Calu3 (cell line): ENCODE measurements at regions not wholly inside any gene's neighbourhood (a gene's known extent, or its start where the extent isn't known, plus 50 kb on each side); places are given as distances from the start of the nearest gene placed in this dataset. TPM values are rescaled to one million over a fixed set of nuclear protein-coding genes. Genes with fewer than 3 reads are reported as not detected.

ENCODE experiments used
- BruUV-seq: library from RNA; stranded (reverse); fragments of 400-500 nt; replicated peaks from 2 replicates; lab custom pipeline; 2021; lab: Mats Ljungman, UMichigan
- CTCF ChIA-PET: fragments of 300-600 bp; sonication (Branson Sonifier 250); formaldehyde crosslinking; loops from one replicate; lab custom pipeline; 2022; ENCODE audit warnings: antibody characterized with exemption; lab: Charles Lee
- DNase-seq: peaks from one replicate; pipeline ENCODE4 v3.0.0; 2022
- H3K27ac Mint-ChIP-seq: one replicate; pipeline ENCODE4 v1.8.0; 2022; ENCODE audit warnings: mixed read lengths; ENCODE audit not compliant: unreplicated experiment
- H3K27me3 Mint-ChIP-seq: one replicate; pipeline ENCODE4 v1.8.0; 2022; ENCODE audit warnings: mixed read lengths; ENCODE audit not compliant: unreplicated experiment
- H3K36me3 Mint-ChIP-seq: one replicate; pipeline ENCODE4 v1.8.0; 2022; ENCODE audit warnings: mild to moderate bottlenecking, moderate library complexity, mixed read lengths; ENCODE audit not compliant: insufficient read depth, unreplicated experiment
- H3K4me1 Mint-ChIP-seq: one replicate; pipeline ENCODE4 v1.8.0; 2022; ENCODE audit warnings: mild to moderate bottlenecking, low read depth, mixed read lengths; ENCODE audit not compliant: unreplicated experiment
- H3K4me3 Mint-ChIP-seq: one replicate; pipeline ENCODE4 v1.8.0; 2022; ENCODE audit warnings: mild to moderate bottlenecking, low read depth, moderate library complexity, mixed read lengths; ENCODE audit not compliant: unreplicated experiment
- H3K9me3 Mint-ChIP-seq: one replicate; pipeline ENCODE4 v1.8.0; 2022; ENCODE audit warnings: low read depth, mixed read lengths; ENCODE audit not compliant: unreplicated experiment
- intact Hi-C: fragments of 100-400 bp; cut with micrococcal nuclease; formaldehyde crosslinking; loops from one replicate; pipeline ENCODE4 v1.10.0; 2022; ENCODE audit not compliant: unreplicated experiment
- microRNA-seq: library from miRNA; unstranded; fragments of <30 nt; microRNA quantifications from one replicate; pipeline ENCODE4 v1.2.0, GENCODE V29; 2022
- TF ChIP-seq, protein P1 (sequence below): fragments of 200-600 bp; IDR thresholded peaks from one replicate; pipeline ENCODE4 v1.8.0; 2022; ENCODE audit warnings: antibody characterized with exemption; ENCODE audit not compliant: unreplicated experiment

DNA sequence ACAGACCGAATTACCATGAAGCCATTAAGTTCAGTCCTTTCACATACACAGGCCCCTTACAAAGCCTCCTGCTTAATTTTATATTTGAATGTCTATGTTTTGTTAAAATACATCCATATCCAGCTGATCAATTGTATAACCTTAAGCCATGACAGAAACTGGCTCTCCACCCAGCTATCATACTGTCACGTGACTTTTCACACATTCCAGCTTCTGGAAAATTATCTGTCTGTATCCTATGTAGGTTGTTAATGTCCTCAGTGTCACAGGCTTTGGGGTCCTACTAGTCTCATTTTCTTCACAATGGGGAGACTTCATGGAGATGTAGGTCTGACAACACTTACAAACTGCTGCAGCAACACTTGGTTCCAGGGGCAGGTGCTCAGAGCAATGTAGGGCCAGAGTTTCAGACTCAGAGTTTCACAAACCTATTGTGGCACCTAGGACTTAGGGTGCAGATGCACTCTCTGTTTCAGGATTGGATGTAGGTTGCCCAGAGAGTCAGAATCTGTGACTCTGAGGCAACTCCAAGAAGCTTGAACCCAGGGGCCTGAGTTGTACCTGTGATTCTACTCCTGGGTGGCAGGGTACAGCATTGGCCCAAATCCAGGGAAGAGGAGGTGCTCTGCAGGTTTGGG lies 69.6 kb upstream of the PCDH20 start:
- CTCF ChIA-PET, result no interaction called here
- H3K27ac Mint-ChIP-seq, result no peak overlapping the region
- BruUV-seq, result no TSS peak
- H3K36me3 Mint-ChIP-seq, result no peaks in the 10 kb centered on the region
- no peaks in the 10 kb centered on the region for H3K4me1 Mint-ChIP-seq
- TF ChIP-seq, protein P1, sequence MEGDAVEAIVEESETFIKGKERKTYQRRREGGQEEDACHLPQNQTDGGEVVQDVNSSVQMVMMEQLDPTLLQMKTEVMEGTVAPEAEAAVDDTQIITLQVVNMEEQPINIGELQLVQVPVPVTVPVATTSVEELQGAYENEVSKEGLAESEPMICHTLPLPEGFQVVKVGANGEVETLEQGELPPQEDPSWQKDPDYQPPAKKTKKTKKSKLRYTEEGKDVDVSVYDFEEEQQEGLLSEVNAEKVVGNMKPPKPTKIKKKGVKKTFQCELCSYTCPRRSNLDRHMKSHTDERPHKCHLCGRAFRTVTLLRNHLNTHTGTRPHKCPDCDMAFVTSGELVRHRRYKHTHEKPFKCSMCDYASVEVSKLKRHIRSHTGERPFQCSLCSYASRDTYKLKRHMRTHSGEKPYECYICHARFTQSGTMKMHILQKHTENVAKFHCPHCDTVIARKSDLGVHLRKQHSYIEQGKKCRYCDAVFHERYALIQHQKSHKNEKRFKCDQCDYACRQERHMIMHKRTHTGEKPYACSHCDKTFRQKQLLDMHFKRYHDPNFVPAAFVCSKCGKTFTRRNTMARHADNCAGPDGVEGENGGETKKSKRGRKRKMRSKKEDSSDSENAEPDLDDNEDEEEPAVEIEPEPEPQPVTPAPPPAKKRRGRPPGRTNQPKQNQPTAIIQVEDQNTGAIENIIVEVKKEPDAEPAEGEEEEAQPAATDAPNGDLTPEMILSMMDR, result no peak
- no peaks in the 10 kb centered on the region for H3K27me3 Mint-ChIP-seq
- no peak overlapping the region for H3K4me3 Mint-ChIP-seq
- DNase-seq, result no peak
- intact Hi-C loops, result no loop called here
- H3K9me3 Mint-ChIP-seq, result peaks cover 5% of the 10 kb centered on the region

- DNase-seq, result no peak
- H3K36me3 Mint-ChIP-seq, result no peaks in the 10 kb centered on the region
- CTCF ChIA-PET, result no interaction called here
- no peaks in the 10 kb centered on the region for H3K4me1 Mint-ChIP-seq
- H3K27me3 Mint-ChIP-seq, result no peaks in the 10 kb centered on the region
- no peak overlapping the region for H3K27ac Mint-ChIP-seq
- peaks cover 5% of the 10 kb centered on the region for H3K9me3 Mint-ChIP-seq
- intact Hi-C loops, result no loop called here
- BruUV-seq, result no TSS peak
- TF ChIP-seq, protein P1, result no peak
- no peak overlapping the region for H3K4me3 Mint-ChIP-seq
Measured at GRCh38 chr13:61477619-61478018, 62.0 kb upstream of the PCDH20 start.

DNA sequence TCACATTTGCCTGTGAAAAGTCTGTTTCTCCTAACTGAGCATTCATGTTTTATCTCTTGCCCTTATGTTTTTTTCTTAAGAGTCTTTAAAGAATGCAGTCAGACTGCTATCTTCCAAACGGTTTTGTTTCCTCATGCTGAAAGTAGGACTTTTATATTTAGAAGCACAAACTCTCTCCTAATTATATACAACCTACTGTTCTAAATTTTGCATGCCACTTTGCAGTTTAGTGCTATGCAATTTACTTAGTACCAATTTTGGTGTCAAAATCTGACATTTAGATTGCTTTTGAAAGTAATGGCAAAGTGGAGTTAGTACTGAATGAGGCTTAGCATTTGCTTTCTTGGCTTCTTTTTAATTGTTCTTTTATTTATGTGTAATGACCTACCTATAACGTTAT lies 55.1 kb upstream of the PCDH20 start:
- H3K36me3 Mint-ChIP-seq, result no peaks in the 10 kb centered on the region
- no peaks in the 10 kb centered on the region for H3K9me3 Mint-ChIP-seq
- intact Hi-C loops, result no loop called here
- no peaks in the 10 kb centered on the region for H3K27me3 Mint-ChIP-seq
- no peak overlapping the region for H3K4me3 Mint-ChIP-seq
- TF ChIP-seq, protein P1, result no peak
- no peak for DNase-seq
- no TSS peak for BruUV-seq
- no peaks in the 10 kb centered on the region for H3K4me1 Mint-ChIP-seq
- CTCF ChIA-PET, result no interaction called here
- H3K27ac Mint-ChIP-seq, result no peak overlapping the region

DNA sequence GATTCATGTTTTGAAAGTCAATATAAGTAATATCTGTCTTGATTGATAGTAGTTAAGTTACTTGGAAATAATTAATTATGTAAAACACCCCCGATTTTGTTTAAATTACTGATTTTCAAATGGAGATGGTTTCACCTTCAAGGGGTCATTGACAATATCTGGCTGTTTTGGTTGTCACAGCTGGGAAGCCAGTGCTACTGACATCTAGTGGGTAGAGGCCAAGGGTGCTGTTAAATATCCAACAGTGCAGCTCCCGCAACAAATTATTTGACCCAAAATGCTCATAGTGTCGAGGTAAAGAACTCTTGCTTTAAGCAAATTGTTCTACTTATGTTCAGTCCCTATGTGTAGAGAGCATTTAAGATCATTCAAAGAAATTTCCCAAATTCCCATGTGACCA lies 50.6 kb upstream of the PCDH20 start:
- Mint-ChIP-seq H3K27me3 (no peaks in the 10 kb centered on the region), H3K27ac (no peak overlapping the region), H3K4me3 (no peak overlapping the region), H3K9me3 (no peaks in the 10 kb centered on the region), H3K36me3 (no peaks in the 10 kb centered on the region), H3K4me1 (no peaks in the 10 kb centered on the region)
- TF ChIP-seq, protein P1, result no peak
- intact Hi-C loops, result no loop called here
- DNase-seq, result no peak
- no TSS peak for BruUV-seq
- CTCF ChIA-PET, result no interaction called here

Small RNA genes in the stretch of these regions (microRNA-seq; reads per million reads assigned to microRNA genes)
- gene MIR4704 (not detected), gene MIR548X2 (not detected)
